ENCODE measurements at regions not wholly inside any gene's neighbourhood (a gene's known extent, or its start where the extent isn't known, plus 50 kb on each side); places are given as distances from the start of the nearest gene placed in this dataset.

DNA sequence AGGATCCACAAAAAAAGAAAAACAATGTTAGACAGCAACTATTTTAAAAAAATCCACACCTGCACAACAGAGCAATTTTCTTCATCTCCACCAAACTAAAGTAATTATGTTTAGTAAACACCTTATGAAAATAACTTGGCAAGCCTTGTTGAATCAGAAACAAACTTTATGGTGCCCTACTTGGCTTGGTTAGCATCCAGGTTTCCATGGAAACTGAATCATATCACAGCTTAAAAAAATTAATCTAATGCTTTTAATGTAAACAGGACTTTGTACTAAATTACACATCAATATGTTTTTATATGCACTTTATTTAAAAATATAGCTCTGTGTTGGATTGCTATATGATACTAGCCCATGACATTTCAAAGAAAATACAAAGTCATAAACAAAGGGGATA is 1882.4 kb downstream of the SUCLG1 start:
- DNase-seq, result no peak

DNA sequence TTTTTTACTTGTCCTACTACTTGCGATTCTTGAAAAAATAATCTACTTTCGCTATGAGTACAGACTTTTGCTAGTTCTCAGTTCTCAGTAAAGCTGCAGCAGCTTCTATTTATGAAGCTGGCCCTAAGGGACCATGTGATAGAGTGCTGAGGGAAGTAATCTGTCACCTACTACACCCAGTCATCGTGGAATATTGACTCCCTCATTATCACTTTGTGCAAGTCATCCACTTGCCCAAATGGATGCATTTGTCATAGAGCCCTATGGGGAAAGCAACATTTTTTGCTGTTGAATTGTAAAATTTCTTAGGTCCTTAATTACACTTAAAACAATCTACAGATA is 1919.8 kb downstream of the SUCLG1 start:
- no peak for DNase-seq

DNA sequence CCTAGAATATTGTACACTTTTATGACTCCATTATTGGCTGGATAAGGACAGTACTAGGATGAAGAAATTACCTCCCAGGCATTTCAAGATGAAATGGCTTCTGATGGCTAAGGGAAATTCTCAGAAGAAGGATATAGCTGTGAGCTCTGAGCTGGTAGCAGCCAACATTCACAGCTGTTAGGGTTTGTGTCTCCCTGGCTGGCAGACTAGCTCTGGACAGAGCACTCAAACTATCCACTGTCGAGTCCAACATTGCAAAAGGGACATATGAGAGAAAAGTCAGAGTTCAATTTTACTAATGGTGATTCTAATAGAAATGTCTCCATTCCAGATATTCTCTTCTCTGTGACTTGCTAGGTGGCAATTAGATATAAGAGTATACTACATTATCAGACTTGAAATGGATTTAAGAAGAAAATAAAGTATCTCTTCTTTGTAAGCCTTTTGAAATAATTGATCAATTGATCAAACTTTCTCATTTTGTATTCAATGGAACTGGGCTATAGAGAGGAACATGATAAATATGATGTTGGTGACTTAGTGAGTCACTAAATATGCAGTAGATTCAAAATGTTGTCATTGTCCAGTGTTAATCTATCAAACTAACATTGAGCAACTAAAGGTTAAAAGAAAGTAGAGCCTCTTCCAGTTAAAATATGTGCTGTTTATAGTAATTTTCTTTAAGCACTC is 1920.3 kb downstream of the SUCLG1 start:
- no peak for DNase-seq

DNA sequence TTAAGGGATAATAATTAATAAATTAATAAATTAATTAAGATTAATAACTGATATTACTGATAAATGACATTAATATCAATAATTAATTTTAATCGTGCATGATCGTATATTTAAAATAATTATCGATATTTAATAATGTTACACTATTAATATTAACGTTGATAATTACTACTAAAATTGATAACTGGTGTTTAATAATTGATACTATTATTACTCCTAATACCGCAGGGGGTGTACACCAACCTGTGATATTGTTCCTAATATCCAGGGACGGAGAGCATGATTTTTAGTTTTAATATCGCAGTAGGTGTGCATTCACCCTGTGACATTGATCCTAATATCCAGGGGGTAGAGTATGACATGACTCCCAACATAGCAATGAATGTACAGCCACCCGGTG is 1930.8 kb downstream of the SUCLG1 start:
- no peak for DNase-seq

DNA sequence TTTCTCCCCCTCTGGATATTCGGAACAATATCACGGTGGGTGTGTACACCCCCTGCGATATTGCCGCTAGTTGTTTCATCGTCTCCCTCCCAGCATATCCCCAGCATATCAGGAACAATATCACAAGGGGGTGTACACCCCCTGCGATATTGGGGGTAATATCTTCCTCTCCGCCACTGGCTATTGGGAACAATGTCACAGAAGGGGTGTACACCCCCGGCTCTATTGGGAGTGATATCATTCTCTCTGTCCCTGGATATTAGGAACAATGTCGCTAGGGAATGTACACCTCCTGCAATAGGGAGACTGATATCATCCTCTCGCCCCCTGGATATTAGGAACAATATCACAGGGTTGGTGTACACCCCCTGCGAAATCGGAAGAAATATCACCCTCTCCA is 1932.0 kb downstream of the SUCLG1 start:
- DNase-seq, result no peak

DNA sequence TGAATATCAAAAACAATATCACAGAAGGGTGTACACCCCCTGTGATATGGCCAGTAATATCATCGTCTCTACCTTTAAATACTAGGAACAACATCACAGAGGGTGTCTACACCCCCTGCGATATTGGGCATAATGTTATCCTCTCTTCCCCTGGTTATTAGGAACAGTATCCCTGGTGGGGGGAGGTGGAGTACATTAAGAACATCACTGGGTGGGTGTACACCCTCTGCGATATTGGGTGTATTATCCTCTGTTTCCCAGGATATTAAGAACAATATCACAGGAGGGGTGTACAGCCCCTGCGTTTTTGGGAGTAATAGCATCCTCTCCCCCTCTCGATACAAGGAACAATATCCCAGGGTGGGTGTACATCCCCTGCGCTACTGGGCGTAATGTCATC is 1932.8 kb downstream of the SUCLG1 start:
- DNase-seq, result no peak

DNA sequence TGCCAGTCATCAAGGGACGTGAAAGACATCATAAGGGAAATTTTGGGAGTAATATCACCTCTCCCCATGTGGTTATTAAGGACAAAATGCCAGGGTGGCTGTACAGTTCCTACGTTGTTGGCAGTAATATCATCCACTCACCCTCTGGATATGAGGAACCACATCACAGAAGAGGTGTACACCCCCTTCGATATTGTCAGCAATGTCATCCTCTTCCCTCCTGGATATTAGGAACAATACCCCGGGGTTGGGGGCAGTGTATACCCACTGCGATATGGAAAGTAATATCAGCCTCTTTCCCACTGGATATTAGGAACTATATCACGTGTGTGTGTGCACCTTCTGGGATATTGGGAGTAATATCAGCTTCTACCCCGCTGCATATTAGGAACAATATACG is 1933.3 kb downstream of the SUCLG1 start:
- DNase-seq, result no peak

DNA sequence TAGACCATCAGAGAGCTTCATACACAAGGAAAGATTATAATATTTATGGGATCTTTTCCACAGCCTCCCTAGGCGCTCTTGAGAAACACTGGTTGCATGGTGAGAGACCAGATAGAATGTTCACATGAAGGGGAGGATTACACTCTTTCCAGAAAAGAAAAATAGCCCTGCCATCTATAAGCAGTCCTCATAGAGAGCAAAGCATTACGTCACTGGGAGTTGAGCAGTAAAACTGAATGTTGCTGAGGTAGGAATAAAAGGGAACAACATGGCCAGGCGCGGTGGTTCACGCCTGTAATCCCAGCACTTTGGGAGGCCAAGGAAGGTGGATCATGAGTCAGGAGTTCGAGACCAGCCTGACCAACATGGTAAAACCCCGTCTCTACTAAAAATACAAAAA is 1934.3 kb downstream of the SUCLG1 start:
- DNase-seq, result no peak

DNA sequence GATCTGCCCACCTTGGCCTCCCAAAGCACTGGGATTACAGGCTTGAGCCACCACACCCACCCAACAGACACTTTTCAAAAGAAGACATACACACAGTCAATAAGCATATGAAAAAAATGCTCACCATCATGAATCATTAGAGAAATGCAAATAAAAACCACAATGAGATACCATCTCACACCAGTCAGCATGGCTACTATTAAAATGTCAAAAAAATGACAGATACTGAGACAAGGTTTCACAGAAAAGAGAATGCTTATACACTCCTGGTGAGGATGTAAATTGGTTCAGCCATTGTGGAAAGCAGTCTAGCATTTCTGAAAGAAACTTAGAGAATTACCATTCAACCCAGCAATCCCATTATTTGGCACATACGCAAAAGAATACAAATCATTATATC is 1947.2 kb downstream of the SUCLG1 start:
- no peak for DNase-seq

DNA sequence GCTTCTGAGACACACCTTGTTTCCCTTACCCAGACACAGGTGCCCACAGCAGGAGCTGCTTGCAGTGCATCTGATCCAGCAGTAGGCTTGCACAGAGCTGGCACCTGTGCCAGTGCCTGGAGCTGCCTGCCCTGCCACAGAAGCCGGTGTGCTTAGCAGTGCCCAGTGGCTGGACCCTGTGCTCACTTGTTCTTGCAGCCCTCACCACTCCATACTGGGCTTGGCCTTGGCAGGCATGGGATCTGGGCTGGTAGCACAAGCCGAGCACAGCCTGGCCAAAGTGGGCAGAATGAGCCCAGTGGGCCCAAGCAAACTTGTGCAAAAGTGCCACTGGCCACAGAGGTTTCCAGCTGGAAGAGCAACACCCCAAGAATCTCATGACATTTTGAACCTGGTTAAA is 1950.4 kb downstream of the SUCLG1 start:
- no peak for DNase-seq

DNA sequence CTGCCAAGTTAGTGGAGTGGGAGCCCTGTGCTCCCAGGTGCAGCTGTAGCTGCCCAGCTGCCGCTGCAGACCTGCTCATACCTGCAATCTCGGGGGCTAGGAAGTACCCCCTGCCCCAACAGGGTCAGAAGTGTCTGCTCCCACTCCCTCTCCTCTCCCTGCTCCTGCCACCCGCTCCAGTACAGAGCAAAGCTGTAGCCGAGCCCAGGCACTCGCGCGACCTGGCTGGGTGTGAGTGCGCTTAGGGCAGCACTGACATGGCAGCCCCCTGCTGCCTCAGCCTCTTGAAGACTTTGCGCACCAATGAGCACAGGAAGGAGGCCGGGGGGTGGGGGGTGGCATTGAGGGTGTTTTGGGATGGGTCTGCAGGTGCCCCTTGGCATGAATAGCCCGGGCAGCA is 1951.4 kb downstream of the SUCLG1 start:
- no peak for DNase-seq

DNA sequence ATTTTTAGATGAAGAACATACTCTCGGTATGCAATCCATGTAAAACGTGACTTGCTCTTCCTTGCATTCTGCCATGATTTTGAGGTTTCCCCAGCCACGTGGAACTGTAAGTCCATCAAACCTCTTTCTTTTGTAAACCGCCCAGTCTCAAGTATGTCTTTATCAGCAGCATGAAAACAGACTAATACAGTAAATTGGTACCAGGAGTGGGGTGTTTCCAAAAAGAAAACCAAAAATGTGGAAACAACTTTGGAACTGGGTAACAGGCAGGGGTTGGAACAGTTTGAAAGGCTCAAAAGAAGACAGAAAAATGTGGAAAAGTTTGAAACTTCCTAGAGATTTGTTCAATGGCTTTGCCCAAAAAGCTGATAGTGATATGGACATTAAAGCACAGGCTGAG is 1957.9 kb downstream of the SUCLG1 start:
- DNase-seq, result no peak

DNA sequence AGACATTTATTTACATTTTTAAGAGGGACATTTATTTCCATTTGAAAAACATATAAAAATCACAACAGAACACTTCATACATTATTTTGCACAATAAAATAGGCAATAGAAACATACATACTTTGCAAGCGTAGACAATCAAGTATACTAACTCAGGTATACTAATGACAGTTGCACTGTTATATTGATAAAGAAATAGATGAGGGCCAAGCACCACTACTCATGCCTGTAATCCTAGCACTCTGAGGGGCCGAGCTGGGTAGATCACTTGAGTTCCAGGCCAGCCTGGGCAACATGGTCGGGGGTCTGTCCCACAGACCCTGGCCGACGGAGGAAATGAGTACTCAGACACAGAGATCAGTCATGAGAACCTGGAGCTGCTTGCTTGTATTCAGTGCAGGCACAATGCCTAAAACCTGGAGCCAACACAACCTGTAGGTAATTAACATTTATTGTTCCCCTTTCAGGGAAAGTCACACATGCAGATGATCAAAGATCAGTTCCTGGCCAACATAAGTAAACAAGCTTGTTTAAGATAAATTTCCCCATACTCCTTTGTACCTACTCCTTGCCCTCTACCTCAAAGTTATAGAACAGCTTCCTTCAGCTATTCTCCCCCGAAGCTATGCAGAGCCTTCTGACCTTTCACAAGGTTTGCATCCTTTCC is 1960.2 kb downstream of the SUCLG1 start:
- no peak for DNase-seq

DNA sequence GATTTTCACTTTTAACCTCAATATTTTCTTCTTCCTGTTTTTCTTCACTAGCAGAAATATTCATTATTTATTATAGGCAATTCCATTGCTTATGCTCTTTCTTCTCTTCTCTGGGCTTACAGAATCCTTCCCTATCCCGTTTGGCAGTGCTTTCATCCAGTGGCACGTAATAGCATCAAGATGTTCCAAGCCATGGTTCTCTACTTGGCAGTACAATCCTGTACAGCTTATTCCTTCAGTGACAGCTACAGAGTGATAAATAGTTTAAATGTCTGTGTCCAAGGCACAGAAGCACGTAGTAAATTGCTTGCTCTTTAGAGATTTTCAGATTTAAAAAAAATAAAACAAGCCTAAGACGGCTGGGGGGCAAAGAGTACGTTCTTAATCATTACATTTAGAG is 1964.3 kb downstream of the SUCLG1 start:
- no peak for DNase-seq

DNA sequence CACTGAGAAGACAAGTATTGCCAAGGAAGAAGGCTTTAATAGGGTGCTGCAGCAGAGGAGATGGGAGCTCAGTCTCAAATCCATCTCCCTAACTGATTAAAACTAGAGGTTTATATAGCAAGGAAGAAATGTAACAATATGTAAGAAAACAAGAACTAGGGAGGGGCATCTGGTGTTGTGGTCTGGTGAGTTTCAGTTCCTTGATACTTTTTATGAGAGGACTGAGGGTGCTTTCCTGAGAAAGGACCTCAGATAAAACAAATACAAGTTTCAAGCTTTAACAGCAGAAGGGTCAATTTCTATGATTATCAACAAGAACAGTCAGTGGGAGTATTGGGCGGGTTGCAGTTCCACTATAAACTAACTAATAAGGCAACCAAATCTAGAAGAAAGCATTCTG is 1967.5 kb downstream of the SUCLG1 start:
- DNase-seq, result no peak

DNA sequence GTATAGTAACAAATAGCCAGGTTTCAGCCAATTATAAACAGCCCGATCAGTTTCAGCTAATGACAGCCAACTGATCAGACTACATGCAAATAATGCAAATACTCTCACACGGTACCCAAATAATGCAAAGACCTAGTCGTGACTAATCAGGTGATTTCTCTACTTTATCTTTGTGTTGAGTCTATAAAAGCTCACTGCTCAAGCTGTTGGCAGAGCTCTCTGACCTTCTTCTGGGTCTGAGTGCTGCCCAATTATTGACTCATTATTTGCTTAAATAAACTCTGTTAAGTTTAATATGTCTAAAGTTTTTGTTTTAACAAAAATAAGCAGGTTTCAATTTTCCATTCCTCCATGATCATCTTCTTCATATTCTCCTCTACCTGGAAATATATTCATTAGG is 1971.7 kb downstream of the SUCLG1 start:
- DNase-seq, result no peak

DNA sequence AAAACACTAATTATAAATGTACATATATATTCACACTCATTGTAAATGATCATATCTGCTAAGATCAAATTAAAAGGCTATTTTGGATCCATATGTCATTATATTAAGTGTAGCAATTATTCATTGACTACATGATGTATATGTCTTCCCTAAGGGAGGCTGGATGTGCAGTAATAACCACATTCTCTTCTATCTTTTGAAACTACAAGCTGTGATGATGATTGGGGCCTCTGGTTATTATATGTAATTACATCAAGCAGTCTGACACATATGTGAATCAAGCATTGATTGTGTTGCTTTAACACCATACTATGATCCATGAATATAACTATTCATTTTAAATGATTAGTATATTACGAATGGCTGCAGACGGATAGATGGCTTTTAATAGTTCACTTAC is 1973.4 kb downstream of the SUCLG1 start:
- no peak for DNase-seq

DNA sequence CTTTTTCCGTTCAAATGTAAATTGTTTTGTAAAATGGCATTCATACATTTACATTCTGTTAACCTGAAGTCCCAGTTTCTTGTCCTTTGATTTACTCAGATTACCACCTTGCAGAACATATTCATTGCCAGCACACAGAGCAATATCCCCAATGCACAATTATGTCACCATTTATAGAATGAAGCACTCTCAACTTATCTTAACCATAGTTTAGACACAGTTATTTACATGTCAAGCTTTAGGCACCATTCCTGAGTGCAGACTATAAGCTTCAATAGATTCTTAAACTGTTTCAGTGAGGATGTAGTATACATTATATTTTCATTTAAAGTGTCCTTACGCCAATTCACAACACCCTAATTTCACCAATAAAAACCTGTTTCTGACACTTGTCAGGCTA is 1977.9 kb downstream of the SUCLG1 start:
- no peak for DNase-seq

DNA sequence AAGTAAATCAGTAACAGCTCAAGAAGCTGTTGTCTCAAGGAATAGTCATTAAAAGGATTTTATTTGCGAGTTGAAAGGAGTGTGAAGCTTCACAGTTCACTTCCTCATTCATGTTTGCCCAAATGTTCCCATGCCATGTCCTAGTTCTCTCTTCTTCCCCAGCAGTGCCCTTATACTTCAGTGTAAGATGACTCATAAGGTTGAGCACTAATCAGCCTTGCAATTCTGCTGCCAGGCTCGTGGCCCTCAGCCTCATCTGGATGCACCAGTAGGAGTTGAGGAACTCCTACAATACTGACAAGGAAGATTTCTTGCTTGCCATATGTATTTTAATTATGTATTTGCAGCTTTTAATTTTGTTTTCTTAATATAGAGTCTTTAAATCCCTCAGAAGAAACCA is 1980.4 kb downstream of the SUCLG1 start:
- DNase-seq, result no peak

DNA sequence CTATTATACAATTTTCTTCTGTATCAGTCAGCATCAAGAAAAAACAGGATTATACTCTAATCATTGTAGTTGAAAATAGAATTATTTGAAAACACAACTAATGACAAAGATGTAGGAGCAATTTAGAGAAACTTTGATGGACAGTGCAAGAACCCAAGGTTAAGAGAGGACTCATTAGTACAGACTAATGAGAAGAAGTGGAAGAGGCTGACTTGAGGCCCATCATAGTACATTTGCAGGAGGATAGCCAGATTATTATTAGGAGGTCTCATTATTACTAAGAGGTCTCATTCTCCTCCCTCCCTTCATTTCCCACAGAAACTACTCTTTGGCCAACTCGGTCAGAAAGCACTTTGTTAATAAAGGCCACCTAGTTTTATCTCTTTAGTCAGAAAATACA is 1983.0 kb downstream of the SUCLG1 start:
- no peak for DNase-seq

DNA sequence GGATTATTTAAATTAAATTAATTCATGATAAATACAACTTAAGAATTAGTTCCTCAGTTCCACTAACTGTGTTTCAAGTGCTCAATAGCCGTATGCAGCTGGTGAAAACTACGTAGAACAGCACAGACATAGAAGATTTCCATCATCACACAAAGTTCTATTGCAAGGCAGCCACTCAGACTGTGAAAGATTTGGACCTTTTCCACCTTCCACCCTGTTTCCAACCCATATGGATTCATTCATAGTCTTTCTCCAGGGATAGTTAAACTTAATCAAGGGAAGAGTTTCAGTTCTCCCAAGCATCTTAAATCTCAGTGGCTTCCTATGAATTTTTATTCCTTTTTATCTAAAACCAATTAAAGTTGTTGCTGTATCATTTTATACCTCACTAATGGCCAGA is 2030.8 kb downstream of the SUCLG1 start:
- no peak for DNase-seq

DNA sequence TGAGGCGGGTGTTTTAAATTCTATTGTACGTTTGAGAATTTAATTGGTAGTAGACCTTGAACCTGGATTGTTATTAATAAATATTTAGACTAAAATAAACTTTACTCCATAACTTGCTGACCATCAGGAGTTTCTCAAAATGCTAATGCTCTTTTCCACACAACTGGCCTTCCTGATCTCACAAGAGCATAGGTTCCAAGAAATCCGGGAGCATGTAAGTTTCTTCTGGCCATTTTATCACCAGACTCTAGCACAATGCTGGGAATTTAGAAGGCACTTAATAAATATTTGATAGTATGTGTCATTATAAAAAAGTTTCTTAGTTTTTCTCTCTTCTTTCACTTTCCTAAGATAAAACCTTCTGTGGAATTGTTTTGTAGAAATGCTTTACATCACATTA is 2047.1 kb downstream of the SUCLG1 start:
- no peak for DNase-seq

DNA sequence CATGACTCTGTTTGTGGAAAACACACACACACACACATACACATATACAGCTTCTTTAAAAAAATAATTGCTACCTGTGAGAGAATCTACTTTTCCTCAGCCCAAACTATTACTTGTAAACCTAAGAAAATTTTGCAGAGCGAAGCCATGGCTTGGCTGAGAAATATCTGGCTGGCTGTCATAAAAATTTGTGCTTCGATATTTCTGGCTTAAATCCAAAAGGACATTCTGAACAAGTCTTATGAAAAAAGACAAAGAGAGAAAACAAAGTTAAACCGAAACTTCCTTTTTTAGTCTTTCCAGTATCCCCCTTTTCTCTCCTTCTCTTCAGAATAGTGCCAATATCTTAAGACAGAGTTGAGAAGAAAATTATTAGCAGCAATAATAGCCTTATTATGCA is 2048.0 kb downstream of the SUCLG1 start:
- no peak for DNase-seq

DNA sequence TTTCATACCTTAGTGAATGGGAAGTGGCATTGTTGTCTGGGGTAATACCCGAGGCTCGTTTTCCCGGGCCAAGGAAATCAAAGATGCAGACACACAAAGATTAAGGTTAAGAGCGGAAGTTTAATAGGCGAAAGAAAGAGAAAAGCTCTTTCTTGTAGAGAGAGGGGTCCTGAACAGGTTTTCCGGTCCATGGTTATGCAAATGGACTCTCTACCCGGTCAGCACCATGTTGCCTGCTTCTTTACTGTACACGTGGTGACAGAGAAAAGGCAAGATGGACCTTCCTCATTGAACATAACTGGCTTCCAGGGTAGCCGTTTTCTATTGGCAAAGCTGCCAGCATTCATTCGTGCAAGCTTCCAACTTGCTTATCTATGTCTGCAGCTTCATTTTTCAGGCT is 2063.5 kb downstream of the SUCLG1 start:
- DNase-seq, result no peak

DNA sequence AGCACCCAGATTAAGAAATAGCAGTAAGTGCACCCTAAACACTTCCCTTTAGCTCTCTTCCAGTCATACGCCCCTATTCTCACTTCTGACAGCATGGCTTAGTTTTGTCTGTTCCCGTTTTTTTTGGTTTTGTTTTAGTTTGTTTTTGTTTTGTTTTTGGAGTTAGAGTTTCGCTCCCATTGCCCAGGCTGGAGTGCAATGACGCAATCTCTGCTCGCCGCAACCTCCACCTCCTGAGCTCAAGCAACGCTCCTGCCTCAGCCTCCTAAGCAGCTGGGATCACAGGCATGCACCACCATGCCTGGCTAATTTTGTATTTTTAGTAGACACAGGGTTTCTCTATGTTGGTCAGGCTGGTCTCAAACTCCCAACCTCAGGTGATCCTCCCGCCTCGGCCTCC is 2067.7 kb downstream of the SUCLG1 start:
- no peak for DNase-seq
